ENCODE measurements at regions not wholly inside any gene's neighbourhood (a gene's known extent, or its start where the extent isn't known, plus 50 kb on each side); places are given as distances from the start of the nearest gene placed in this dataset.

GRCh38 chr7:42677751-42678699, 233.8 kb downstream of the C7orf25 start:
- H3K9me3 ChIP-seq: peaks cover 0 to 8% of the 10 kb centered on the region in 2 donors
- TF ChIP-seq CTCF (IDR thresholded peaks at IDR 0.05) (no peak), POLR2AphosphoS5 (IDR thresholded peaks at IDR 0.05) (peak in 1 of 3 donors; percentile 31)
- intact Hi-C loops (cut with DNase I; ENCODE audit: low total_unique reads) (no loop called here), in situ Hi-C loops (cut with MboI; ENCODE audit: low pct_ligation_motif_present in 1 of 4, low pct_unique_long_range_greater_than_20kb in 1 of 4, low sequenced_read_pairs in 3 of 4) (loop anchor here in 2 of 4 donors (25.0 kb wide), 3 partner anchors 441 to 716 kb away; partner anchors contain the start of gene GLI3 (in 1 of the 2))
- H3K4me1 ChIP-seq: peaks cover 0 to 4% (median 2%) of the 10 kb centered on the region in 4 donors
- H3K27me3 ChIP-seq: no peaks in the 10 kb centered on the region
- H3K27ac ChIP-seq: peak overlapping the region; percentile 2 to 77 (median 60)
- no peak overlapping the region for H3K4me3 ChIP-seq
- 44 to 57% methylated on average over 1 to 3 of the region's 3 CpGs for WGBS, 2 donors (ENCODE audit: low coverage in 1 of 2)
- no peaks in the 10 kb centered on the region for H3K36me3 ChIP-seq
- no peak for DNase-seq

- peaks cover 0 to 4% (median 2%) of the 10 kb centered on the region in 4 donors for H3K4me1 ChIP-seq
- H3K27ac ChIP-seq: peak overlapping the region in 1 of 4 donors; percentile 11
- no peaks in the 10 kb centered on the region for H3K36me3 ChIP-seq
- in situ Hi-C loops (cut with MboI; ENCODE audit: low pct_ligation_motif_present in 1 of 4, low pct_unique_long_range_greater_than_20kb in 1 of 4, low sequenced_read_pairs in 3 of 4) (no loop called here), intact Hi-C loops (cut with DNase I; ENCODE audit: low total_unique reads) (no loop called here)
- H3K4me3 ChIP-seq: no peak overlapping the region
- H3K27me3 ChIP-seq: no peaks in the 10 kb centered on the region
- no peaks in the 10 kb centered on the region for H3K9me3 ChIP-seq
- TF ChIP-seq EP300 (IDR thresholded peaks at IDR 0.05; ENCODE audit: low read depth) (no peak), POLR2A (IDR thresholded peaks at IDR 0.05) (no peak), CTCF (IDR thresholded peaks at IDR 0.05) (no peak), POLR2AphosphoS5 (IDR thresholded peaks at IDR 0.05) (no peak)
- no peak for DNase-seq
These were observed 237.3 kb downstream of the C7orf25 start for GRCh38 chr7:42674541-42674940.

- H3K4me3 ChIP-seq: no peak overlapping the region
- no peak for DNase-seq
- no peaks in the 10 kb centered on the region for H3K27me3 ChIP-seq
- H3K27ac ChIP-seq: no peak overlapping the region
- H3K4me1 ChIP-seq: peaks cover 0 to 4% (median 2%) of the 10 kb centered on the region in 4 donors
- no peaks in the 10 kb centered on the region for H3K36me3 ChIP-seq
- intact Hi-C loops (cut with DNase I; ENCODE audit: low total_unique reads) (no loop called here), in situ Hi-C loops (cut with MboI; ENCODE audit: low pct_ligation_motif_present in 1 of 4, low pct_unique_long_range_greater_than_20kb in 1 of 4, low sequenced_read_pairs in 3 of 4) (no loop called here)
- WGBS, 2 donors (ENCODE audit: low coverage in 1 of 2): 76 to 100% methylated on average over 1 to 6 of the region's 6 CpGs
- TF ChIP-seq POLR2AphosphoS5 (IDR thresholded peaks at IDR 0.05): peak in 2 of 3 donors; percentile 24 to 32
- no peak for TF ChIP-seq CTCF (IDR thresholded peaks at IDR 0.05)
- H3K9me3 ChIP-seq: no peaks in the 10 kb centered on the region
These were observed 237.9 kb downstream of the C7orf25 start for GRCh38 chr7:42673951-42674350.

GRCh38 chr7:42672339-42672999, 239.4 kb downstream of the C7orf25 start:
- Histone ChIP-seq H3K9me3 (no peaks in the 10 kb centered on the region), H3K36me3 (no peaks in the 10 kb centered on the region), H3K4me3 (no peak overlapping the region), H3K4me1 (peaks cover 0 to 4% (median under 1%) of the 10 kb centered on the region in 4 donors), H3K27ac (no peak overlapping the region), H3K27me3 (no peaks in the 10 kb centered on the region)
- TF ChIP-seq POLR2AphosphoS5 (IDR thresholded peaks at IDR 0.05): no peak
- no peak for TF ChIP-seq CTCF (IDR thresholded peaks at IDR 0.05)
- DNase-seq: no peak
- intact Hi-C loops (cut with DNase I; ENCODE audit: low total_unique reads) (no loop called here), in situ Hi-C loops (cut with MboI; ENCODE audit: low pct_ligation_motif_present in 1 of 4, low pct_unique_long_range_greater_than_20kb in 1 of 4, low sequenced_read_pairs in 3 of 4) (no loop called here)
- WGBS, 2 donors (ENCODE audit: low coverage in 1 of 2): 45 to 57% methylated on average over 2 of the region's 2 CpGs

All from transverse colon (tissue), 4 donors.